ENCODE measurements at regions not wholly inside any gene's neighbourhood (a gene's known extent, or its start where the extent isn't known, plus 50 kb on each side); places are given as distances from the start of the nearest gene placed in this dataset.

DNA sequence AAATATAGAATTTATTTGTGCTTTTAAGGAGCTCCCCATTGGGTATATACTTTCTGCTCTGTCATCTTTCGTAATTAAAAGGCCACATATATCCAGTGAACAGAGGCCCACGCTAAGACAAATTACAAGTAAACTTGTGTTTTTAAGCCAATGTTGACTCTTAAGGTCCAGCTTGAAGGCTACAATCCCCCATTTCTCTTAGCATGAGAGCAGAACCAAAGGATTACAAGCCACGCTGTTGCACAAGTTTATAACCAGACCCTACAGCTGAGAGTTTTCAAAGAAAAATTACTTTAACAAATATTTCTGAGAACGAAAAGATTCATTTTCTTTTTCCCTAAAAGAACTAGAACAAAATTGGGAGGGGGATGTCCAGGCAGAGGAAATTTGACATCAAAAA lies 471.0 kb downstream of the TXNL1 start:
- no TSS peak for BruUV-seq (replicated peaks)
- H3K36me3 ChIP-seq (ENCODE audit: control insufficient read depth, insufficient read depth, low read length) = no peaks in the 10 kb centered on the region
- FAIRE-seq (no peak), ATAC-seq (no peak), DNase-seq (ENCODE audit: extremely low read depth in 1 of 4, low spot score in 3 of 4) (no peak)
- no peaks in the 10 kb centered on the region for H3K9me3 ChIP-seq (replicated peaks; ENCODE audit: control insufficient read depth, insufficient read depth, low read depth, low read length)
- no peak overlapping the region for H3K4me3 ChIP-seq
- H3K4me1 ChIP-seq (replicated peaks in 1 of 2; ENCODE audit: control insufficient read depth in 2 of 2, insufficient read depth in 2 of 2, low read length in 2 of 2) = no peaks in the 10 kb centered on the region
- H3K9ac ChIP-seq (ENCODE audit: insufficient read depth in 1 of 2, low read depth in 2 of 2, low read length in 2 of 2) = no peak overlapping the region
- intact Hi-C loops (cut with micrococcal nuclease) (no loop called here), in situ Hi-C loops (cut with MboI) (no loop called here)
- no peaks in the 10 kb centered on the region for H4K20me1 ChIP-seq (replicated peaks; ENCODE audit: control insufficient read depth, insufficient read depth, low read length)
- CTCF ChIA-PET (ENCODE audit: low intra/inter-chr PET ratio) = no interaction called here
- H3K27ac ChIP-seq (ENCODE audit: extremely low read depth, low read depth, low read length) = no peak overlapping the region
- H3K4me2 ChIP-seq (ENCODE audit: insufficient read depth, low read length) = no peak overlapping the region
- POLR2A ChIA-PET = no interaction called here
- H2AFZ ChIP-seq (ENCODE audit: low read depth, low read length) = no peak overlapping the region
- H3K79me2 ChIP-seq (ENCODE audit: control insufficient read depth, insufficient read depth, low read length) = no peaks in the 10 kb centered on the region
- H3K9me1 ChIP-seq (ENCODE audit: control insufficient read depth, insufficient read depth, low read length) = no peaks in the 10 kb centered on the region
- no peaks in the 10 kb centered on the region for H3K27me3 ChIP-seq (ENCODE audit: control insufficient read depth in 2 of 2, insufficient read depth in 2 of 2, low read length in 2 of 2)
- no peak for TF ChIP-seq CHD1 (IDR thresholded peaks at IDR 0.05; ENCODE audit: low read length)
- no peak for TF ChIP-seq KLF10 (CRISPR knock-in tag; IDR thresholded peaks at IDR 0.05)
- TF ChIP-seq, protein P1, sequence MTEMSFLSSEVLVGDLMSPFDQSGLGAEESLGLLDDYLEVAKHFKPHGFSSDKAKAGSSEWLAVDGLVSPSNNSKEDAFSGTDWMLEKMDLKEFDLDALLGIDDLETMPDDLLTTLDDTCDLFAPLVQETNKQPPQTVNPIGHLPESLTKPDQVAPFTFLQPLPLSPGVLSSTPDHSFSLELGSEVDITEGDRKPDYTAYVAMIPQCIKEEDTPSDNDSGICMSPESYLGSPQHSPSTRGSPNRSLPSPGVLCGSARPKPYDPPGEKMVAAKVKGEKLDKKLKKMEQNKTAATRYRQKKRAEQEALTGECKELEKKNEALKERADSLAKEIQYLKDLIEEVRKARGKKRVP (CRISPR knock-in tag; IDR thresholded peaks at IDR 0.05) = no peak
- no peak for TF ChIP-seq HDAC3 (IDR thresholded peaks at IDR 0.05; ENCODE audit: borderline replicate concordance, partially characterized antibody)
- TF ChIP-seq, protein P2, sequence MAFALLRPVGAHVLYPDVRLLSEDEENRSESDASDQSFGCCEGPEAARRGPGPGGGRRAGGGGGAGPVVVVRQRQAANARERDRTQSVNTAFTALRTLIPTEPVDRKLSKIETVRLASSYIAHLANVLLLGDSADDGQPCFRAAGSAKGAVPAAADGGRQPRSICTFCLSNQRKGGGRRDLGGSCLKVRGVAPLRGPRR (CRISPR knock-in tag; IDR thresholded peaks at IDR 0.05) = no peak
- no peak for TF ChIP-seq NCOR1 (IDR thresholded peaks at IDR 0.05)
- TF ChIP-seq ZBTB17 (CRISPR knock-in tag; IDR thresholded peaks at IDR 0.05) = no peak
- TF ChIP-seq NR1H2 (CRISPR knock-in tag; IDR thresholded peaks at IDR 0.05) = no peak
- no peak for TF ChIP-seq ZNF644 (tag; IDR thresholded peaks at IDR 0.05; ENCODE audit: low read depth)
- TF ChIP-seq, protein P3, sequence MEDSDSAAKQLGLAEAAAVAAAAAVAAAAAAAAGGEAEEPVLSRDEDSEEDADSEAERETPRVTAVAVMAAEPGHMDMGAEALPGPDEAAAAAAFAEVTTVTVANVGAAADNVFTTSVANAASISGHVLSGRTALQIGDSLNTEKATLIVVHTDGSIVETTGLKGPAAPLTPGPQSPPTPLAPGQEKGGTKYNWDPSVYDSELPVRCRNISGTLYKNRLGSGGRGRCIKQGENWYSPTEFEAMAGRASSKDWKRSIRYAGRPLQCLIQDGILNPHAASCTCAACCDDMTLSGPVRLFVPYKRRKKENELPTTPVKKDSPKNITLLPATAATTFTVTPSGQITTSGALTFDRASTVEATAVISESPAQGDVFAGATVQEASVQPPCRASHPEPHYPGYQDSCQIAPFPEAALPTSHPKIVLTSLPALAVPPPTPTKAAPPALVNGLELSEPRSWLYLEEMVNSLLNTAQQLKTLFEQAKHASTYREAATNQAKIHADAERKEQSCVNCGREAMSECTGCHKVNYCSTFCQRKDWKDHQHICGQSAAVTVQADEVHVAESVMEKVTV (CRISPR knock-in tag; IDR thresholded peaks at IDR 0.05) = no peak
- no peak for TF ChIP-seq SMAD1 (IDR thresholded peaks at IDR 0.05; ENCODE audit: low read depth, low read length, partially characterized antibody)
- TF ChIP-seq JUNB (CRISPR knock-in tag; conservative IDR thresholded peaks at IDR 0.05) = no peak
- TF ChIP-seq POU5F1 (IDR thresholded peaks at IDR 0.05; ENCODE audit: borderline replicate concordance, low read depth, low read length, partially characterized antibody) = no peak
- no peak for TF ChIP-seq ZNF324 (CRISPR knock-in tag; IDR thresholded peaks at IDR 0.05)
- TF ChIP-seq ZFPM2 (CRISPR knock-in tag; IDR thresholded peaks at IDR 0.05) = no peak
- TF ChIP-seq PRPF4 (IDR thresholded peaks at IDR 0.05; ENCODE audit: insufficient read depth, low read depth, low read length, poor library complexity, severe bottlenecking) = no peak
- 4% methylated on average over 4 of the region's 4 CpGs for WGBS (ENCODE audit: insufficient coverage, low coverage, missing lambda C conversion rate)
